ENCODE measurements at regions not wholly inside any gene's neighbourhood (a gene's known extent, or its start where the extent isn't known, plus 50 kb on each side); places are given as distances from the start of the nearest gene placed in this dataset.

GRCh38 chr12:53830631-53831030 lies 78.9 kb upstream of the CISTR start:
- no peak for TF ChIP-seq POLR2A (IDR thresholded peaks at IDR 0.05)
- TF ChIP-seq, protein P1, sequence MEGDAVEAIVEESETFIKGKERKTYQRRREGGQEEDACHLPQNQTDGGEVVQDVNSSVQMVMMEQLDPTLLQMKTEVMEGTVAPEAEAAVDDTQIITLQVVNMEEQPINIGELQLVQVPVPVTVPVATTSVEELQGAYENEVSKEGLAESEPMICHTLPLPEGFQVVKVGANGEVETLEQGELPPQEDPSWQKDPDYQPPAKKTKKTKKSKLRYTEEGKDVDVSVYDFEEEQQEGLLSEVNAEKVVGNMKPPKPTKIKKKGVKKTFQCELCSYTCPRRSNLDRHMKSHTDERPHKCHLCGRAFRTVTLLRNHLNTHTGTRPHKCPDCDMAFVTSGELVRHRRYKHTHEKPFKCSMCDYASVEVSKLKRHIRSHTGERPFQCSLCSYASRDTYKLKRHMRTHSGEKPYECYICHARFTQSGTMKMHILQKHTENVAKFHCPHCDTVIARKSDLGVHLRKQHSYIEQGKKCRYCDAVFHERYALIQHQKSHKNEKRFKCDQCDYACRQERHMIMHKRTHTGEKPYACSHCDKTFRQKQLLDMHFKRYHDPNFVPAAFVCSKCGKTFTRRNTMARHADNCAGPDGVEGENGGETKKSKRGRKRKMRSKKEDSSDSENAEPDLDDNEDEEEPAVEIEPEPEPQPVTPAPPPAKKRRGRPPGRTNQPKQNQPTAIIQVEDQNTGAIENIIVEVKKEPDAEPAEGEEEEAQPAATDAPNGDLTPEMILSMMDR (IDR thresholded peaks at IDR 0.05): no peak
- TF ChIP-seq POLR2AphosphoS5 (IDR thresholded peaks at IDR 0.05): no peak
- H3K36me3 ChIP-seq: no peaks in the 10 kb centered on the region
- no peaks in the 10 kb centered on the region for H3K9me3 ChIP-seq
- no peak overlapping the region for H3K4me3 ChIP-seq
- H3K4me1 ChIP-seq: no peaks in the 10 kb centered on the region
- H3K27ac ChIP-seq: no peak overlapping the region
- DNase-seq (ENCODE audit: low spot score in 2 of 2): no peak
- intact Hi-C loops (cut with DNase I; ENCODE audit: low total_unique reads): no loop called here
- no peaks in the 10 kb centered on the region for H3K27me3 ChIP-seq

DNA sequence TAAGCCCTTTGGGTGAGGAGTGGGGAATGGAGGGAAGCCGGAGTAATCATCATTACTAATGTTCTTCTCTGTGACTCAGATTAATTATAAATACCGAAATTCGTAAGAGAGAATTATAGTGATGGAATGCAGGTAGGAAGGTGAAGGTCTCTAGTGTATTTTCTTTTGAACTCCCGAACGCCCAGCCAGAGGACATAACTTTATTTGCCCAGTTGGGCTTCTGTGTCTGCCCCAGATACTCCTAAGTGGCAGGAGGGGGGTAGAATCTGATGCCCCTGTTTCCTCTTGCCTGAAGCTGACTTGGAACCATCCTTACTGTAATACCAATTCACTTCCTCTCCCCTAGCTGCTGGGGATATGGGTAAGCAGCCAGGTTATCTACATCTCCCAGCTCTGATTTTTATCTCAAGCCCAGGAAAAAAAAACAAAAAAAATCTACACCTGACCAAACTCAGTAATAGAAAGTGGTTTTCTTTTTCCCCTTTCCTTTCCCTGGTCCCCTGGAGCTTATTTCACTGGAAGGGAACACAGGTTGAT lies 84.4 kb upstream of the CISTR start:
- no peaks in the 10 kb centered on the region for H3K4me1 ChIP-seq
- H3K4me3 ChIP-seq: no peak overlapping the region
- intact Hi-C loops (cut with DNase I; ENCODE audit: low total_unique reads): no loop called here
- TF ChIP-seq POLR2AphosphoS5 (IDR thresholded peaks at IDR 0.05) (no peak), POLR2A (IDR thresholded peaks at IDR 0.05) (no peak)
- TF ChIP-seq, protein P1 (IDR thresholded peaks at IDR 0.05): no peak
- H3K27ac ChIP-seq: no peak overlapping the region
- no peak for DNase-seq (ENCODE audit: low spot score in 2 of 2)
- H3K27me3 ChIP-seq: no peaks in the 10 kb centered on the region
- no peaks in the 10 kb centered on the region for H3K9me3 ChIP-seq
- no peaks in the 10 kb centered on the region for H3K36me3 ChIP-seq

GRCh38 chr12:53838978-53839377 lies 87.2 kb upstream of the CISTR start:
- intact Hi-C loops (cut with DNase I; ENCODE audit: low total_unique reads): no loop called here
- H3K4me1 ChIP-seq: no peaks in the 10 kb centered on the region
- DNase-seq (ENCODE audit: low spot score in 2 of 2): no peak
- H3K36me3 ChIP-seq: no peaks in the 10 kb centered on the region
- no peak for TF ChIP-seq POLR2AphosphoS5 (IDR thresholded peaks at IDR 0.05)
- TF ChIP-seq, protein P1 (IDR thresholded peaks at IDR 0.05): no peak
- no peak for TF ChIP-seq POLR2A (IDR thresholded peaks at IDR 0.05)
- no peak overlapping the region for H3K27ac ChIP-seq
- no peaks in the 10 kb centered on the region for H3K9me3 ChIP-seq
- H3K4me3 ChIP-seq: no peak overlapping the region
- H3K27me3 ChIP-seq: no peaks in the 10 kb centered on the region

DNA sequence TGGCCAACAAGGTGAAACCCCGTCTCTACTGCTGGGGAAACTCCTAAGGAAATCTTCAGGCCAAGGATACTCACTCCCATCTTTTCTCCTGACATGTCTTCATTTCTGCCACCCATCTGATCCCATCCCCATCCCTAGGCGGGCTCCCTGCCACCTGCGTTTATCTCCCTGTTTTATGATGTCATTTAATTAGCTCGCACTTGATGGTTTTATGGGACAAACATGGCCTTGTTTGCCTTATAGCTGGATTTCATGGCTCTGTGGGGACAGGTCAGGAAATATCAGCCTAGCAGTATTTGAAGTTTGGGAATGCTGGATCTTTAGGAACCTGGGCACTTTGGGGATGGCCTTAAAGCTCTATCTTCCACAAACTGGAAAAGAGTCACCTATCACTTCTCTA lies 88.5 kb upstream of the CISTR start:
- no peak for DNase-seq (ENCODE audit: low spot score in 2 of 2)
- Histone ChIP-seq H3K9me3 (no peaks in the 10 kb centered on the region), H3K36me3 (no peaks in the 10 kb centered on the region), H3K27me3 (no peaks in the 10 kb centered on the region), H3K4me3 (no peak overlapping the region), H3K4me1 (peaks cover 0 to 11% of the 10 kb centered on the region in 2 donors), H3K27ac (no peak overlapping the region)
- no peak for TF ChIP-seq POLR2A (IDR thresholded peaks at IDR 0.05)
- TF ChIP-seq POLR2AphosphoS5 (IDR thresholded peaks at IDR 0.05): no peak
- TF ChIP-seq, protein P1 (IDR thresholded peaks at IDR 0.05): no peak
- intact Hi-C loops (cut with DNase I; ENCODE audit: low total_unique reads): loop anchor here (5.0 kb wide), 1 partner anchor 283 kb away; no protein-coding TSS in a partner anchor

DNA sequence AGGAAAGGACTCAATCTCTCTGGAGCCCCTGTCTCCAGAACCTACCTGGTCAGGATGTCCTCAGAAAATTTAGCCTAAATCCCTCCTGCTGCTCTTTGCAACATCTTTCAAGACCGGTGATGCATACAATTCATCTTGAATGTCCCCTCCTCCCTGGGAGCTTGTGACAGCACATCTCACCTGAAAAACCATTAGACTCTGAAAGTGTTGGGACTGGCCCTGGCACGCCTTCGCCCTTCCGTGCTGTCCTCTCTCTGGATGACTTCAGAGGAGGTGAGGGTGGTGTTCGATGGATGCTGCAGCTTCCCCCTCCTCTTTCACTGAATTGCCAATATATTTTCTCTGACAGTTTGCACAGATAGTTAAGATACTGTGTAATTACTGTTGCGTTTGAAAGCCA lies 90.9 kb upstream of the CISTR start:
- H3K27ac ChIP-seq: no peak overlapping the region
- no peak for DNase-seq (ENCODE audit: low spot score in 2 of 2)
- intact Hi-C loops (cut with DNase I; ENCODE audit: low total_unique reads): loop anchor here (5.0 kb wide), 1 partner anchor 285 kb away; no protein-coding TSS in a partner anchor

More for the DNA sequence above, 90.9 kb upstream of the CISTR start:
- TF ChIP-seq, protein P1 (IDR thresholded peaks at IDR 0.05): no peak
- H3K4me3 ChIP-seq: no peak overlapping the region
- H3K9me3 ChIP-seq: no peaks in the 10 kb centered on the region
- H3K27me3 ChIP-seq: no peaks in the 10 kb centered on the region
- no peaks in the 10 kb centered on the region for H3K36me3 ChIP-seq
- H3K4me1 ChIP-seq: peaks cover 0 to 18% of the 10 kb centered on the region in 2 donors

Data from breast epithelium (tissue), 4 donors.